C4-2B (cell line): ENCODE measurements at regions not wholly inside any gene's neighbourhood (a gene's known extent, or its start where the extent isn't known, plus 50 kb on each side); places are given as distances from the start of the nearest gene placed in this dataset.

ENCODE experiments used
- CTCF ChIP-seq: fragments of 450-650 bp; conservative IDR thresholded peaks from 2 replicates; pipeline ENCODE4 v1.5.1; 2017; ENCODE audit warnings: mild to moderate bottlenecking
- ZFX ChIP-seq: fragments of 450-650 bp; IDR thresholded peaks from 2 replicates; pipeline ENCODE4 v1.6.1; 2017

DNA sequence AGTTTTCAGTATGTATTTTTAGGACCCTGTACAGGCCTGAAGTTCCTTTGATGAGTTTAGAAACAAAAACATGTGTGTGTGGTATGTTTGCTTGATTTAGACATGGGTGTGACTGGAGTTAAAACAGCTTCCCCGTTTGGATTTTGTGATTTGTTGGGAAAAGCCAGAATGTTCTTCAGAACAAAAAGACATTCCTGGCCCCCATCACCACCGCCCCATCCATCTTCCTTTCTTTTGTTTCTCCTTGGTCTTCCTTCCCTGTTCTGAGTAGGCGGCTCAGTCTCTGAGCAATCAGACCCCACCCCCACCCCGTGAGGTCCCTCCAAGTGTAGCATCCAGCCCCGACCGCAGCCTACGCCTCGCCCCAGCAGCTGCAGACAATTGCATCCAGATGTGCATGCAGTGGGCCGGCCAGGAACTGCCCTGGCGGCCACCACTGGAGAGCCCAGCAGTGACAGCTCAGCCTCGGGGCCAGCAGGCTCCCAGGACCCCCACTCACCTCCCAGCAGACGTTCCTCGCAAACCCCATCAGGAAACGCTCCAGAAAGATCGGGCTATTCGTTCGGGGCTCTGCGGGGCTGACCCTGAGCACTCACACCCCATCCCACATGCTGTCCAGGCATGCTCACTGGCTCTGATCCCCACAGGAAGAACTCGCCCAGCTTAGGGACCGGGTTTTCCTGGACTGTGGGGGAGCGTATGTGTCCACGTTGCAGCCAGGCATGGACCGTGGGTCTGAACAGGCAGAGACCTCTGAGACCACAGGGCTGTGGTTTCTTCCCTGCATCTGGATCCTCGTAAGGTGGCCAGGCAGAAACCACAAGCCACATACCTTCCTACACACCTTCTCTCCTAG is 99.8 kb upstream of the CDH5 start:
- no peak for TF ChIP-seq CTCF
- TF ChIP-seq ZFX: no peak
